ENCODE measurements at regions not wholly inside any gene's neighbourhood (a gene's known extent, or its start where the extent isn't known, plus 50 kb on each side); places are given as distances from the start of the nearest gene placed in this dataset.

DNA sequence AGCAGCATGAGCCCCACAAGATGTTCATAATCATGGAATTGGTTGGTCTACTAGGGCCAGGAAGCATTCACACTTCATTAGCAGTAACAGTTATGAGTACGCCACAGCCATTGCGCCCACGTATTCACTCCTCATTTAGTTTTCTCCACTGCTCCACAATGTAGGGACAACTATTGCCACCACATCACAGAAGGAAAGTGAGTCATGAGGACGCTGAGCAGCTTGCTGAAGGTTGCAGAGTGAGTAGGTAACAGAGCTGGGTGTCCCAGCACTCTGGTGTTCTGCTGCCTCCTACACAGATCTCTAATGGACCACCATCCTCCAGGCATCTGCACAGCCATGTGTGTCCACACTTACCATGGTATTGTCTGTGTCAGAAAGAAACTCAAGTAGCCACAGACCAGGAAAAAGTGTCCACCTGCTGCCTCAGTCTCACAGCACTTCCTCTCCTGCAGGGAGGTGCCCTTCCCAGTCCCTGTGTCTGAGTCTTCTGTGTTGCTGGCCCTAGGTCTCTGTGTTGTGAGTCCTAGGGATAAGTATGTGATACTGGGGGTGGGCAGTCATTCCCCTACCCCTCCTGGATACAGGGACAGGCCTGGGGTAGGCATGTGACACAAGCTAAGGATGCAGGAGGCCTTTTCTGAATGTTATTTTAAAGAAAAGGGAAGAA, 103.9 kb downstream of the TTLL2 start:
- no peak for DNase-seq (ENCODE audit: low read depth)
- in situ Hi-C loops (cut with HindIII; ENCODE audit: low pct_unique_long_range_greater_than_20kb, low sequenced_read_pairs): no loop called here

- in situ Hi-C loops (cut with HindIII; ENCODE audit: low pct_unique_long_range_greater_than_20kb, low sequenced_read_pairs): no loop called here
- DNase-seq (ENCODE audit: low read depth): no peak
These were observed 104.5 kb downstream of the TTLL2 start for GRCh38 chr6:167429353-167429752.

- in situ Hi-C loops (cut with HindIII; ENCODE audit: low pct_unique_long_range_greater_than_20kb, low sequenced_read_pairs): no loop called here
- DNase-seq (ENCODE audit: low read depth): no peak
These were observed 110.4 kb downstream of the TTLL2 start for GRCh38 chr6:167435209-167435728.

GRCh38 chr6:167437888-167438484, 113.1 kb downstream of the TTLL2 start:
- in situ Hi-C loops (cut with HindIII; ENCODE audit: low pct_unique_long_range_greater_than_20kb, low sequenced_read_pairs): no loop called here
- DNase-seq (ENCODE audit: low read depth): no peak

DNA sequence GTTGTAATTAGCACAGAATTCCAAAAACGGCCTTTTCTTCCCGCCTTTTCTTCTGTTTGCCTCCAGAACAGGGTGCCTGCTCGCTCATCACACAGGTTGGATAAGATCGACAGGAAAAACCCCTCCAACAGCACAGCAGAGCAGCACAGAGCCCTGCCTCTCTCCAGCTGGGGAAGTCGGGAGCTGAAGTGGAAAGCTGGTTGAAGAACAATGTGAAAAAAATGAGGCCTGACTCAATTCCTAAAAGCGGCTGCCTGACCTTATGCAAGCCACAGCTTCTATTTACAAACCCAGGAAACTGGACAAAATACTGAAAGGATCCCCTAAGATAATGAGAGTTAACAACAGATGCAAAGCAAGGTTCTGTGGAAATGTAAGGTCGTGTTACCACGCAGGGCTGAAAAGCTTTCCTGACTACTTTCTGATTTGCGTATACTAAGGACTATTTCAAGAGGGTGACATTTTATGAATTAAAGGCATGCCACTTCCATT, 116.9 kb downstream of the TTLL2 start:
- in situ Hi-C loops (cut with HindIII; ENCODE audit: low pct_unique_long_range_greater_than_20kb, low sequenced_read_pairs): no loop called here
- no peak for DNase-seq (ENCODE audit: low read depth)

- DNase-seq (ENCODE audit: low read depth): no peak
- in situ Hi-C loops (cut with HindIII; ENCODE audit: low pct_unique_long_range_greater_than_20kb, low sequenced_read_pairs): no loop called here
These were observed 117.4 kb downstream of the TTLL2 start for GRCh38 chr6:167442245-167442644.

DNA sequence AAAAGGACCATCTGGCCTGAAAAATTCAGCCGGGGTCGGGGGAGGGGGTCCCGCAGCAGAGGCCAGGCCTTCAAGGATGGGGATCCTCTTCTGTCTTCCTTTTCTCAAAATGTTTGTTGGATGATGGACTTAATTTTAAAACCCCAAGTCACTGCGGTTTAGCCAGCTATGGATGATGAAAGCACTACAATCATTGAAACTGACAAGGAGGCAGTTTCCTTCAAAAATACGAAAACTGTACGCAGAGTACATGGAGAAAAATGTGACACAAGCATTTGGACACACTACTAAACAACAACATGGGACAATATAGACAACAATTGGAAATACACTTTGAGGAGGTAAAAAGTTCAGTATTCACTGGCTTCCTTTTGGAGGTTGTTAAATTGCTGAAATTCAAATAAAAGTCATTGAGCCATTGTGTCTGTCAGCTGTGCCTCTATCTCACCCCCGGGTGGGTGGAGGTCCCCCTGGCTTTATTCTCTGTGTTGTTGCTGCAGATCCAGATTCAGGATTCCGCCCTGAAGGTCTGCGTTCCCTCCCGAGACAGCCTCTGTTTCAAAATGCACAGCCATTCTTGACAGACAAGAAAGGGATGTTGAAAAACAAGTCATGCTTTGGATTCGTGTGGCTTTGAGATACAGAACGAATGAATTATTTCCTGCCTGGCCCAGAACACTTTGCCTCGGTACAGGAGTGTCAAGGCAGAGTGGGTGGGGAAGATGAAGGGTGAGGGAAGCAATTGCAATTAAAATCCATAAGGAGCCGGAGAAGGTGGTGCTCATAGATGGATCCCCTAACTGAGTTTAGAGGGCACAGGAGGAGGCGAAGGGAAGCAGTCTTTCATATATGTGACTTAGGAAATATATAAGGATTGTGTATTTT, 118.2 kb downstream of the TTLL2 start:
- in situ Hi-C loops (cut with HindIII; ENCODE audit: low pct_unique_long_range_greater_than_20kb, low sequenced_read_pairs): no loop called here
- no peak for DNase-seq (ENCODE audit: low read depth)

DNA sequence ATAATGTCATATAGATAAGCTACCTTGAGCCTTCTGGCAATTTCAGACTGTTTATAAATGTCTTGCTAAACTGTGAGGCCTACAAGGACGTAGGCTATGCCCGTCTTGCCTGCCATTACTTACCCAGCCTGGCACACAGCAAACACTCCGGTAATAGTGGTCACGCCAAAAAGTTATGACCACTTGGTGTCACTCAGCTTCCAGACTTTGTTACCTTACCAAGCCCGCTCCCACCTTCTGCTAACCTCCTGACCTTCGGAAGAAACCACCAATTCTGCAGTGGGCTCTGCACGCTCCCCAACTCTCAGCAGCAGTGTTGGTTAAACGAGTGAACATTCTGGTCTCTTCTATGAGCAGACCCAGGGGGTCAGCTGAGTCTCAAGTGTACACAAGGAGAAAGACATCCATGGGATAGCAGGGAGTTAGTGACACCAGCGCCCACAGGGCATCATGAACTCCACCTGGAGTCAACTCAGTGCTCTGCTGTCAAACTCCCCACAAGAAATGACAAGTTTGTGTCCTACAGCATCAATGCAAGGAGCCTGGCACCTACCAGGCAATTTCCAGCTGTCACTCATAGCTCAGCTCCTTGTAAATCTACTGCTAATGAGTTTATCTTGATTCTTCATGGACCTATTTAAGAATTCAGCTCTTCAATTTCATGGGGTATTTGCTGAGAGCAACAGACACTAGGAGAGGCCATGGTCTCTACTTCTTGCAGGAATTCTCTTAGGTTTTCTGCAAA, 119.9 kb downstream of the TTLL2 start:
- in situ Hi-C loops (cut with HindIII; ENCODE audit: low pct_unique_long_range_greater_than_20kb, low sequenced_read_pairs): no loop called here
- no peak for DNase-seq (ENCODE audit: low read depth)

DNA sequence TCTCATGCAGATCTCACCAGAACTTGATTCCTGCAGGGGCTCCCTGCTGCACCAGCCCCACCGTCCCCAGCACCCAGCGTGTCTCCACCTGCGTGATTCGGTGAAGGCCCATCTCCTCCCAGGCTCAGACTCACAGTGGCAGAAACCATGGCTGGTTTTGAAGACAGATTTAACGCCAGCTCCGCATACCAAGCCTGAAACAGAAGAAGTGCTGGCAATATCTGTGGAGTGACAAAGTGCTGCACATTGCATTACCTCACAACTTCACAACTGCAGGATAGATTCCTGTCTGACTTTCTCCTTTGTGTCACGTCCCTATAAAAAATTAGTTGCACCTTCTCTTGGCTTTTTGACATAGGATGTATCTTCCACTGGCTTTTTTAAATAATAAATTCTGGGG, 120.7 kb downstream of the TTLL2 start:
- no peak for DNase-seq (ENCODE audit: low read depth)

DNA sequence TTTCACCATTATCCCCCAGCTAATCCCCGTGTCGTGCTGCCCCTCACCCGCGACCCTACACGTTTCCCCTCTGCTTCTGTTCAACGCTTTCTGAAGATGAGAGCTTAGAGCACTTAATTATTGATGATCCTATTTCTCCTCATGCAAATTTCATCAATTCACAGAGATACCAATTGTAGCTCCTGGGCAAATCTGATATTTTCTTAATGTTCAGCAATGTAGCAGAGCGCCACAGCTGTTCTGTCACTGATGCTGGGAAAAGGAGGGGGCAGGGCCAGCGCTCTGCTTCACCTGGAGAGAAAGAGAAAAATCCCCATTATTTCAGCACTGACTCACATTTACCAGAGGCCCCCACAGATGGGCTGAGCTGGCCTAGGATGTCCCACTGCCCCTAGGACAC, 121.2 kb downstream of the TTLL2 start:
- in situ Hi-C loops (cut with HindIII; ENCODE audit: low pct_unique_long_range_greater_than_20kb, low sequenced_read_pairs): no loop called here
- no peak for DNase-seq (ENCODE audit: low read depth)

More for the DNA sequence above, 120.7 kb downstream of the TTLL2 start:
- in situ Hi-C loops (cut with HindIII; ENCODE audit: low pct_unique_long_range_greater_than_20kb, low sequenced_read_pairs): no loop called here

- no peak for DNase-seq (ENCODE audit: low read depth)
- in situ Hi-C loops (cut with HindIII; ENCODE audit: low pct_unique_long_range_greater_than_20kb, low sequenced_read_pairs): no loop called here
These were observed 122.1 kb downstream of the TTLL2 start for GRCh38 chr6:167446971-167447370.

GRCh38 chr6:167448378-167448777, 123.5 kb downstream of the TTLL2 start:
- in situ Hi-C loops (cut with HindIII; ENCODE audit: low pct_unique_long_range_greater_than_20kb, low sequenced_read_pairs): no loop called here
- no peak for DNase-seq (ENCODE audit: low read depth)

- in situ Hi-C loops (cut with HindIII; ENCODE audit: low pct_unique_long_range_greater_than_20kb, low sequenced_read_pairs): no loop called here
These were observed 124.4 kb downstream of the TTLL2 start for GRCh38 chr6:167449094-167449861.

DNA sequence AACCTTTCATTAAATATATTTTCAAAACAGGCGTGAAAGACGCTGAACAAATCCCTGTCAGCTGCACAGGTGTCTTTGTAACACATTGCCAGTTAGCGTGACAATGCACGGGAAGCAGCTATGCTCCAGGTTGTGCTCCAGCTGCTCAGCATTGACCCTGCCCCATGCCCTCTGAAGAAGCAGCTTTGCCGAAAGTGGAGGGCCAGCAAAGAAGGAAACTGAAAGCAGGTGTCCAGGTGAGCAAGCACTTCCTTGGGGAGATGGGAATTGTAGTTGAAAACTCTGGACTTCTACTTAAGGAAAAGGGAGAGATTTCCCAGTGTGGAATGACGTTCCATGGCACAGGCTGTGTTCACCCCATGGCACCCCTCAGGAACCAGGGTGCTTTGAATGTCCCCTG, 125.7 kb downstream of the TTLL2 start:
- DNase-seq (ENCODE audit: low read depth): no peak
- in situ Hi-C loops (cut with HindIII; ENCODE audit: low pct_unique_long_range_greater_than_20kb, low sequenced_read_pairs): no loop called here

More at GRCh38 chr6:167449094-167449861, 124.4 kb downstream of the TTLL2 start:
- no peak for DNase-seq (ENCODE audit: low read depth)

- DNase-seq (ENCODE audit: low read depth): no peak
- in situ Hi-C loops (cut with HindIII; ENCODE audit: low pct_unique_long_range_greater_than_20kb, low sequenced_read_pairs): no loop called here
These were observed 127.6 kb downstream of the TTLL2 start for GRCh38 chr6:167452338-167453081.

DNA sequence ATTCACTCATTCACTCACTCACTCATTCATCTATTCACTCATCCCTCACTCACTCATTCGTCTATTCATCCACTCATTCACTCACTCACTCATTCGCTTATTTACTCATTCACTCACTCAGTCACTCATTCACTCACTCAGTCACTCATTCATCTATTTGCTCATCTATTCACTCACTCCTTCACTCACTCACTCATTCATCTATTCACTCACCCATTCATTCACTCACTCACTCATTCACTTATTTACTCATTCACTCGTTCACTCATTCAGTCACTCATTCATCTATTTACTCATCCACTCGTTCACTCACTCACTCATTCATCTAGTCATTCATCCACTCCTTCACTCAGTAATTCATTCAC, 128.2 kb downstream of the TTLL2 start:
- in situ Hi-C loops (cut with HindIII; ENCODE audit: low pct_unique_long_range_greater_than_20kb, low sequenced_read_pairs): no loop called here
- no peak for DNase-seq (ENCODE audit: low read depth)

DNA sequence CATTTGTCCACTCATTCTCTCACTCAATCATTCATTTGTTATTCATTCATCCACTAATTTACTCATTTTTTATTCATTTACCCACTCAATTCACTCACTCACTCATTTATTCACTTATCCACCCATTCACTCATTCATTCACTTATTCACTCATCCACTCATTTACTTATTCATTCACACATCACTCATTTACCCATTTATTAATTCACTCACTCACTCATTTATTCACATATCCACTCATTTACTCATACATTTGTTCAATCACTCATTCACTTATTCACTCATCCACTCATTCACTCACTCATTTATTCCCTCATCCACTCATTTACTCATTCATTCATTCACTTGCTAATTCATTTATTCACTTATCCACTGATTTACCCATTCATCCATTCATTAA, 129.1 kb downstream of the TTLL2 start:
- no peak for DNase-seq (ENCODE audit: low read depth)
- in situ Hi-C loops (cut with HindIII; ENCODE audit: low pct_unique_long_range_greater_than_20kb, low sequenced_read_pairs): no loop called here
